ENCODE measurements at regions not wholly inside any gene's neighbourhood (a gene's known extent, or its start where the extent isn't known, plus 50 kb on each side); places are given as distances from the start of the nearest gene placed in this dataset.

GRCh38 chr2:192558637-192559036, 363.9 kb upstream of the TMEFF2 start:
- TF ChIP-seq CTCF (IDR thresholded peaks at IDR 0.05) (no peak), EZH2 (IDR thresholded peaks at IDR 0.05; ENCODE audit: borderline replicate concordance, insufficient read depth, low read depth, low read length, poor library complexity, severe bottlenecking) (no peak)

All from B cell (primary cell).